HuH-7.5 (cell line): ENCODE measurements at regions not wholly inside any gene's neighbourhood (a gene's known extent, or its start where the extent isn't known, plus 50 kb on each side); places are given as distances from the start of the nearest gene placed in this dataset.

Source experiments
- DNase-seq: peaks from one replicate; pipeline ENCODE4 v3.0.0; 2011; ENCODE audit warnings: low spot score

DNA sequence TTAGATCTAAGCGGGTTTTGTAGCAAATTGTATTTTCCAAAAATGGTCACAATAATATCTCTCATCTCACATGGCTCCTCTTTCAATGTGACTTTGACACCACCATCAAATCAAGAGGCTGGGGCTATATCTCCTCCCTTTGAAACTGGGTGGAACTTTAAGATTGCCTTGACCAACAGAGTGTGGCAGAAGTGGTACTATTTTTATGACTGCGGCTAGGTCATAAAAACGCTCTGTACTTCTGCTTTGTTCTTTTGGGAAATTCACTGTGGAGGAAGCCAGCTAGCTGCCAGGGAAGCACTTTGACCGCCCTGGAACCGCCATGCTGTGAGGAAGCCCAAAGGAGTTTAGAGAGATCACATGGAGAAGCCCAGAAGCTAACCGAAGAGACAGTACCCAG is 50.7 kb upstream of the ACOT11 start:
- DNase-seq = no peak

DNA sequence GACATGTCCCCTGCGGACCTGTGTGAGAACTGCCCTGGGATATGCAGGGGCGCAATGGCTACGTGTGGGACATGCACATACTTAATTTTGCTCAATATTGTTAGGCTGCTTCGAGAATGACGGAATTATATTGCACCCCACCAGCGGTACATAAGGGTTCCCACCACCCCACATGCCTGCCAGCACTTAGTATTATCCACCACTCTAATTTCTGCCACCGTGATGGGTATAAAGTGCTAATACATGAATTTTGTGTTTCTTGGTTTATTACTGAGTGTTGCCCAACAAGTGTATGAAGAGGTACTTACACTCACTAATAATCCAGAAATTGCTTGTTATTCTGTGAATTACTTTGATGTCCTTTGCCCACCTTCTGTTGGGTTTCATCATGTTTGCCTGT is 52.1 kb upstream of the ACOT11 start:
- DNase-seq = no peak

- no peak for DNase-seq
Measured at GRCh38 chr1:54493608-54494007, 54.4 kb upstream of the ACOT11 start.

DNA sequence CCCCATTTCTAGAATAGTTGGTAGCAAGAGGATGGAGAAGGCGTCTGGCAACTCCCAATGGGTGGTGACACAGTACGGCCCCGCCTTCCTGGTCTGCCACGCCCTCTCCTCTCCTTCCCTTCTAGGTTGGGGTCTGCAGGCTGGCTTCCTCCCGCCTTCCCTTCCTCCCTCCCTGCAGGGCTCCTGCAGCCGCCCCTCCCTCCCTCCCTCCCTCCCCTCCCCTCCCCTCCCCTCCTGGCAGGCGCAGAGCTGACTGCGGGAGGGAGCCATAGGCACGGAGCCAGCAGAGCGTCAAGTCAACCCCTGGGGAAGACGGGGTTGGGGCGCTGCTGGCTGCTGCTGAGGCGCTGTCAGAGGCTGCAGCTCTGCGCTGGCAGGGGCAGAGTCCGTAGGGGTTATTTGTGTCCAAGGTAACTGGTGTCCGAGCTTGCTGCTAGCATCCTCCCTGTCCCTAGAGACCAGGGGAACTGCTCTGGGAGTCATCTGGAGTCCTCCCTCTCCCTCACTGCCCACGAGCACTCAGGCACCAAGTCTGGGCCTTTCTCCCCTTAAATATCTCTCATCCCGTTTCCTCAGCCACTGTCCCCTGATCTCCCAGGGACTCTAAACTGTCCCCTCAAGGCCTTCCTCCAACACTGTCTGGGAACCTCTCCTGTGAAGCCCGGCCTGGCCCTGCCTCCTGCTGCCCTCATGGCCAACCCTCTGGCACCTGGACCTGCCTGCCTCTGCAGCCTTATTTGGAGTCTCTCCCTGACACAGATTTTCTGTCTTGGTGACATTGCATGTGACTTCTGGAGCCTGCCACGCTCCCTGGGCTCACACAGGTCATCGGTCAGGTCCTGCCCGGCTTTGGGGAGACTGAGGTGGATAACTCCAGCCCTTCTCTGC is 57.4 kb upstream of the ACOT11 start:
- no peak for DNase-seq

DNA sequence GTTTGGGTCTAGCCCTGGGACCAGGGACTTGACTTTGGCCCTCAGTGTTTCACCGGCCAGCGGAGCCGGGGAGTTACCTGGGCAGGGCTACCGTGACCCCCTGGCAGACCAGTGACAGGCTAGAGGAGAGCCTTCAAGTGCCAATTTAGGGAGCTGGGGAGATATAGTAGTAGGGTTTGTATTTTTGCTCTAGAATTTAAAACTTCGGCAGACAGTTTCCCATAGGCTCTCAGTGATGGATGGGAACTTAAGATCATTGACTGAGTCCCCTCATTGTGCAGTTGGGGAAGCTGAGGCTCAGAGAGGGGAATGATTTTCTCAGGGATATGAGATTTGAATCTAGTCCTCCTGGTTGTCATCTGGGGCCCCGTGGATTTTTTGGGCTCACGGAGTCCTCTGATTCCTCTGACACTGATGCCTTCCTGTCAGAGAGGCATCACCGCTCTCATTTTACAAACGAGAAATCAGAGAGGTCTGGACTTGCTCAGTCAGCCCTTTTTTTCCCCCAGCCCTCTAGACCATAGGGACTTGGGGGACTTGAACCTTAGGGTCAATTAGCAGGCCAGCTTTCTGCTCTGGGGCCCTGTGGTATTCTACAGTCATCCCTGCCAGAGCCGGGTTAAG is 58.3 kb upstream of the ACOT11 start:
- DNase-seq = no peak

- peak; percentile 94 for DNase-seq
Measured at GRCh38 chr1:54488779-54489626, 59.0 kb upstream of the ACOT11 start.

- DNase-seq = peak; percentile 93
Measured at GRCh38 chr1:54488065-54488750, 59.8 kb upstream of the ACOT11 start.

- no peak for DNase-seq
Measured at GRCh38 chr1:54487571-54488050, 60.4 kb upstream of the ACOT11 start.

- no peak for DNase-seq
Measured at GRCh38 chr1:54486907-54487306, 61.1 kb upstream of the ACOT11 start.

- no peak for DNase-seq
Measured at GRCh38 chr1:54485416-54485815, 62.6 kb upstream of the ACOT11 start.

- no peak for DNase-seq
Measured at GRCh38 chr1:54483875-54484437, 64.1 kb upstream of the ACOT11 start.

DNA sequence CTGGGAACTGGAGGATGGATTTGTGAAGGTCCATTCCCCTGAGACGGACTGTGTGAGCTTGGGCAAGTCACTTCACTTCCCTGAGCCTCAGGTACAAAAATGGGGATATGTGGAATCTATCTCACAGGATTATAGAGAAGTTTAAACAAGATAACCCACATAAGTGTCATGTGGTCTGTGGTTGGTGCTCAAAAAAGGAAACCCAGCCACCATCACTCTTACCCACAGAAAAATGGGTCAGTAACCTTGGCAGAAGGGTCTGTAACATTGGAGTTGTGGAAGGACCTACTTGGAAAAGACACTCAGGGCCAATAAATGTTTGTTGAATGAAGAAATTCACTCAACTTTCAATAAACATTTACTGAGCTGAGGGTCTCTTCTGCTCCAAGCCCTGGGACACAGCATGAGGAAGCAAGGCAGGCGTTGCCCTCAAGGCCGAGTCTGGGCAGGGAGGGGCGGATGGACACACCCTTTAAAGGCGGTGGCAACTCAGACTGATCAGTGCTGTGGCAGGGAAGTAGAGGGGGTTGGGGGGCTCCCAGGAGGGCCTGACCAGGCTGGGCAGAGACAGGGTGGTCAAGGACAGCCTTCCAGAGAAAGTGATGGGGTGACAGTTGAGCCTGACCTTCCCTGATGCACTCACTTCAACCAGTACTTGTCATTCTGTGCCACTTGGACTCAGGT is 66.7 kb upstream of the ACOT11 start:
- DNase-seq = no peak

DNA sequence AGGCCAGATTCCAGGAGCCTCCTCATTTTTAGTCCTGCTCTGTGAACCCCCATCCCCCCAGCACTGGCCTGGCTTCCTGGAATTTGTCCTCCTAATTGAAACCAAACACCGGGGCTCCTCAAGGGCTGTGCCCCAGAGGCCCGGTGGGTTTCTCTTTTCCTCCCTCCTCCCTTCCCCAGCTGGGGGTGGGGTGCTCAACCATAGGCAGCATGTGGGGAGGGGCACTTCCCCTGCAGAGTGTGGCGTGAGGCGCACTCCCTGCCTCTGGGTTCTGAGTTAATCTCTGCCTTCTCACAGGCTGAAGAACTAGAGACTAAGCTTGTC is 67.5 kb upstream of the ACOT11 start:
- no peak for DNase-seq

DNA sequence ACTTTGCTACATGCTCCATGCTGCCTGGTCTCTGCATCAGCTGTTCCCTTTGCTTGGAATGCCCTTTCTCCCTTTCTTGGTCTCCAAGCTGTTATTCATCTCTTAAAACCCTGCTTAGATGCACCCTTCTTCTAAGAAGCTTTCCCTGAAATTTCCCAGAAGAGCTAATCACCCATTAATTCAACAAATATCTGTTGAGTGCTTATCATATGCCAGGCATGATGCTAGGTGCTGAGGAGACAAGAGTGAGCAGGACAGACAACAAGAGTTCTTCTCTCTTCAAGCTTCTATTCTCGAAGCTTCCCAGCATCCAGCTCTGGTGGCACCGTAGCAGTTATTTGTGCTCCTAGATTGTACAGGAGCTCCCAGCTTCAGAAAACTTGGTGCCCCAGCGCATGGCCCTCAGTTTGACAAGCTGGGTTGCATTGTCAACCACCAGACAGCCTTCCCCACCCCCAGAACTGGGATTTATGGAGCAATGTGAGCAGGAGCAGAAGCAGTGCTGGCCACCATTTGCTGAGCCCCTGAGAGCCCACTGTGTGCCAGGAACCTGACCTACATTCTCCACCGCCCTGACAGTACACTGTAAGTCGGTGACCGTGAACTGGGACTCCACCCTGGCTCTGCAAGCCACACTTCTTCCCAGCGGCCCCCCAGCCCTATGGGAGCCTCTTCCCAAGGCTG is 68.0 kb upstream of the ACOT11 start:
- DNase-seq = no peak

- DNase-seq = no peak
Measured at GRCh38 chr1:54479251-54479650, 68.8 kb upstream of the ACOT11 start.

GRCh38 chr1:54477153-54477561 is 70.9 kb upstream of the ACOT11 start:
- DNase-seq = no peak

- no peak for DNase-seq
Measured at GRCh38 chr1:54476530-54477109, 70.4 kb upstream of the SSBP3 start.

DNA sequence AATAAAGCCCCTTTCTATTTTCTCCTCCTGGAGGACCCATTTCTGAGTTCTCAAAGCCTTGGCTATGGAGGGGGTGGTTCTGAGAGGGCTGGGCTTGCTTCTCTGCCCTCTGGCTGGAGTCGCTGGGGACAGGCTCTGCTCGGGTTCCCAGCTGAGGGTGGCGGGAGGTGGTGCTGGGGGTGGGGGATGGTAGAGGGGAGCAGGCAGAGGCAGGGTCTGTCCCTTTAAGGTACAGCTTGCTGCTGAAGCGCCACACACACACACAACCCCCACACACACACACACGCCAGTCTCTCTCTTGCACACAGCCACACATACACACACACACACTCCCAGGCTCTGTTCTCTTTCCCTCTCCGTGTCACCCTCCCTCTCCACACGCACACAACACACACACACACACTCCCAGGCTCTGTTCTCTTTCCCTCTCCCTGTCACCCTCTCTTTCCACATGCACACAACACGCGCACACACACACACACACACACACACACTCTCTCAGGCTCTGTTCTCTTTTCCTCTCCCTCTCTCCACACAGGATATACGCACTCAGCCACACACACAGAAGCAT is 69.8 kb upstream of the SSBP3 start:
- no peak for DNase-seq

GRCh38 chr1:54475357-54475881 is 69.2 kb upstream of the SSBP3 start:
- no peak for DNase-seq
